CD4-positive, alpha-beta T cell treated with Interleukin-6 at 100 ng/mL for 8 hours (primary cell): ENCODE measurements at regions not wholly inside any gene's neighbourhood (a gene's known extent, or its start where the extent isn't known, plus 50 kb on each side); places are given as distances from the start of the nearest gene placed in this dataset.
"Not testable (repeated sequence)": the region's sequence is repeated elsewhere in the genome, so short reads cannot be mapped to it uniquely, and the experiment has no call there.

ENCODE experiments used
- DNase-seq: peaks from one replicate; pipeline ENCODE4 v3.0.0-alpha.2; 2020; ENCODE audit warnings: mixed read lengths, low spot score

- DNase-seq, result no peak
These were observed 404.2 kb downstream of the KCNRG start for GRCh38 chr13:50419331-50419865.

GRCh38 chr13:50419896-50420295, 404.7 kb downstream of the KCNRG start:
- DNase-seq, result no peak

GRCh38 chr13:50420718-50421472, 405.7 kb downstream of the KCNRG start:
- no peak for DNase-seq

- no peak for DNase-seq
These were observed 406.4 kb downstream of the KCNRG start for GRCh38 chr13:50421473-50422130.

- DNase-seq, result no peak
These were observed 407.2 kb downstream of the KCNRG start for GRCh38 chr13:50422181-50423148.

- DNase-seq, result no peak
These were observed 409.7 kb downstream of the KCNRG start for GRCh38 chr13:50424993-50425392.

- DNase-seq, result no peak
These were observed 410.5 kb downstream of the KCNRG start for GRCh38 chr13:50425772-50426171.

GRCh38 chr13:50426927-50427326, 411.7 kb downstream of the KCNRG start:
- no peak for DNase-seq

- DNase-seq, result not testable (repeated sequence)
These were observed 412.3 kb downstream of the KCNRG start for GRCh38 chr13:50427511-50427910.

GRCh38 chr13:50428183-50428877, 413.1 kb downstream of the KCNRG start:
- DNase-seq, result no peak

GRCh38 chr13:50435011-50435410, 408.5 kb downstream of the DLEU7 start:
- DNase-seq, result no peak

- DNase-seq, result no peak
These were observed 406.2 kb downstream of the DLEU7 start for GRCh38 chr13:50437252-50437651.

- no peak for DNase-seq
These were observed 405.1 kb downstream of the DLEU7 start for GRCh38 chr13:50438351-50438750.

- DNase-seq, result no peak
These were observed 402.4 kb downstream of the DLEU7 start for GRCh38 chr13:50441130-50441529.

GRCh38 chr13:50444726-50445125, 398.8 kb downstream of the DLEU7 start:
- no peak for DNase-seq

- no peak for DNase-seq
These were observed 396.9 kb downstream of the DLEU7 start for GRCh38 chr13:50446611-50447010.

- no peak for DNase-seq
These were observed 394.9 kb downstream of the DLEU7 start for GRCh38 chr13:50448535-50448998.

- DNase-seq, result no peak
These were observed 394.0 kb downstream of the DLEU7 start for GRCh38 chr13:50449465-50449864.

GRCh38 chr13:50450279-50450678, 393.2 kb downstream of the DLEU7 start:
- no peak for DNase-seq

- no peak for DNase-seq
These were observed 391.9 kb downstream of the DLEU7 start for GRCh38 chr13:50451609-50452008.

GRCh38 chr13:50452028-50452427, 391.5 kb downstream of the DLEU7 start:
- DNase-seq, result no peak
